AG04450 (cell line): ENCODE measurements at regions not wholly inside any gene's neighbourhood (a gene's known extent, or its start where the extent isn't known, plus 50 kb on each side); places are given as distances from the start of the nearest gene placed in this dataset.

Experiments
- CTCF ChIA-PET: fragments of 300-600, 350-600 bp; formaldehyde crosslinking; extraction: SDS; loops from one replicate; lab custom pipeline; 2022; ENCODE audit warnings: antibody characterized with exemption, inconsistent platforms; lab: Charles Lee
- POLR2A ChIA-PET: fragments of 350-600 bp; formaldehyde crosslinking; extraction: SDS; loops from one replicate; lab custom pipeline; 2021; ENCODE audit warnings: antibody characterized with exemption, inconsistent platforms; lab: Yijun Ruan, JAX
- DNase-seq: peaks from one replicate; pipeline ENCODE4 v3.0.0-alpha.2; 2011; ENCODE audit warnings: low read depth, low spot score
- H3K27ac ChIP-seq: one replicate; pipeline ENCODE4 v1.5.1; 2012; ENCODE audit warnings: low read depth, low read length, control low read depth
- H3K27me3 ChIP-seq: one replicate; pipeline ENCODE4 v1.6.0; 2012; ENCODE audit warnings: low read length; ENCODE audit not compliant: control insufficient read depth, insufficient read depth
- H3K4me3 ChIP-seq: 2 replicates; pipeline ENCODE4 v1.5.1; 2011; ENCODE audit warnings: mild to moderate bottlenecking, low read depth, low read length, control low read depth
- H3K9me3 ChIP-seq: 2 replicates; pipeline ENCODE4 v1.5.1; 2012; ENCODE audit warnings: low read length; ENCODE audit not compliant: control insufficient read depth, insufficient read depth
- TF ChIP-seq, protein P1 (sequence below): IDR thresholded peaks from 2 replicates; pipeline ENCODE4 v1.5.1; 2011; ENCODE audit warnings: low read depth, low read length, control low read depth, inconsistent platforms

DNA sequence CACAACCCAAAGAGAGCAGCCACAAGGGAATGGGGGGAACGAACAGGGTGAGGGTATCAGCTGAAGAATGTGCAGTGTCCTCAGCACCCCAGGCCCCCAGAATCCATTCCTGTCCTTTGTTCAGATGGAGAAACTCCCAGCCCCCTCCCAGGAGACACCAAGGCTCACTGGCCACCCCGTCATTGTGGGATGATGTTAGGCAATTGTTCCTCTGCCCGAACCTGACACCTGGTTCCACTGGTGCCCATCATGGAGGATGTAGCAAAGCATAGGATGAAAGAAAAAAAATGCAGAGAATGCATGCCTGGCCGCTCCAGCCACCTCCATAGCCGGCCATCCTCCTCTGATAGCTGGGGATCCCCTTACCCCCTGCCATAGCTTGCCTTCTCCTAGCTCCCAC, 197.3 kb upstream of the TWIST2 start:
- no peak overlapping the region for H3K4me3 ChIP-seq
- DNase-seq = no peak
- peaks cover 11% of the 10 kb centered on the region for H3K9me3 ChIP-seq
- no peak overlapping the region for H3K27ac ChIP-seq
- POLR2A ChIA-PET = no interaction called here
- TF ChIP-seq, protein P1, sequence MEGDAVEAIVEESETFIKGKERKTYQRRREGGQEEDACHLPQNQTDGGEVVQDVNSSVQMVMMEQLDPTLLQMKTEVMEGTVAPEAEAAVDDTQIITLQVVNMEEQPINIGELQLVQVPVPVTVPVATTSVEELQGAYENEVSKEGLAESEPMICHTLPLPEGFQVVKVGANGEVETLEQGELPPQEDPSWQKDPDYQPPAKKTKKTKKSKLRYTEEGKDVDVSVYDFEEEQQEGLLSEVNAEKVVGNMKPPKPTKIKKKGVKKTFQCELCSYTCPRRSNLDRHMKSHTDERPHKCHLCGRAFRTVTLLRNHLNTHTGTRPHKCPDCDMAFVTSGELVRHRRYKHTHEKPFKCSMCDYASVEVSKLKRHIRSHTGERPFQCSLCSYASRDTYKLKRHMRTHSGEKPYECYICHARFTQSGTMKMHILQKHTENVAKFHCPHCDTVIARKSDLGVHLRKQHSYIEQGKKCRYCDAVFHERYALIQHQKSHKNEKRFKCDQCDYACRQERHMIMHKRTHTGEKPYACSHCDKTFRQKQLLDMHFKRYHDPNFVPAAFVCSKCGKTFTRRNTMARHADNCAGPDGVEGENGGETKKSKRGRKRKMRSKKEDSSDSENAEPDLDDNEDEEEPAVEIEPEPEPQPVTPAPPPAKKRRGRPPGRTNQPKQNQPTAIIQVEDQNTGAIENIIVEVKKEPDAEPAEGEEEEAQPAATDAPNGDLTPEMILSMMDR = no peak
- peaks cover 2% of the 10 kb centered on the region for H3K27me3 ChIP-seq
- CTCF ChIA-PET = no interaction called here

DNA sequence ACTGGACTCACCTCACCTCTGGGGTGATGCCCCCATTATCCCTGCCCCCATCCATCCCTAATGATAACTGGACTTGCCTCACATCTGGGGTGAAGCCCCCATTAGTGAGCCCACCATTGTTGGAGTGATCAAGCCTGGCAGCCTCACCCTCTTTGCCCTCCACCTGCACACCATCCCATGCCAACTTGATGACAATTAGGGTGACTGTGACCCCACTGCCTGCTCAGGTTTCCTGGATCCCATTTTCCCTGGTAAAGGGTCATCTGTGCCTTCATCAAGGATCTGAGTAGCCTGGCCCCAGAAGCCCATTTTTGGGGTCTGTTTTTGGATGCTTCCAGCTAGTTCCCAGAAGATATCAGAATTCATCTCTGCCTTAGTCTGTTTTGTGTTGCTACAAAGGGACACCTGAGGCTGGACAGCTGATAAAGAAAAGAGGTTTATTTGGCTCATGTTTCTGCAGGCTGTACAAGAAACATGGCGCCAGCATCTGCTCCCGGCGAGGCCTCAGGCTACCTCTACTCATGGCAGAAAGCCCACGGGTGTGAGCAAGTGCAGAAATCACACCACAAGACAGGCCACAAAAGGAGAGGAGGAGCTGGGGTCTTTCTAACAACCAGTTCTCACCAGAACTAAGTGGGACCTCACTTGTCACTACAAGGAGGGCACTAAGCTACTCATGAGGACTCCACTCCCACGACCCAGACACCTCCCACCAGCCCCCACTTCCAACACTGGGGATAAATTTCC, 196.4 kb upstream of the TWIST2 start:
- no peak for DNase-seq
- H3K9me3 ChIP-seq = peaks cover 11% of the 10 kb centered on the region
- peaks cover 3% of the 10 kb centered on the region for H3K27me3 ChIP-seq
- ChIA-PET CTCF (no interaction called here), POLR2A (no interaction called here)
- TF ChIP-seq, protein P1 = no peak
- no peak overlapping the region for H3K27ac ChIP-seq
- H3K4me3 ChIP-seq = no peak overlapping the region

DNA sequence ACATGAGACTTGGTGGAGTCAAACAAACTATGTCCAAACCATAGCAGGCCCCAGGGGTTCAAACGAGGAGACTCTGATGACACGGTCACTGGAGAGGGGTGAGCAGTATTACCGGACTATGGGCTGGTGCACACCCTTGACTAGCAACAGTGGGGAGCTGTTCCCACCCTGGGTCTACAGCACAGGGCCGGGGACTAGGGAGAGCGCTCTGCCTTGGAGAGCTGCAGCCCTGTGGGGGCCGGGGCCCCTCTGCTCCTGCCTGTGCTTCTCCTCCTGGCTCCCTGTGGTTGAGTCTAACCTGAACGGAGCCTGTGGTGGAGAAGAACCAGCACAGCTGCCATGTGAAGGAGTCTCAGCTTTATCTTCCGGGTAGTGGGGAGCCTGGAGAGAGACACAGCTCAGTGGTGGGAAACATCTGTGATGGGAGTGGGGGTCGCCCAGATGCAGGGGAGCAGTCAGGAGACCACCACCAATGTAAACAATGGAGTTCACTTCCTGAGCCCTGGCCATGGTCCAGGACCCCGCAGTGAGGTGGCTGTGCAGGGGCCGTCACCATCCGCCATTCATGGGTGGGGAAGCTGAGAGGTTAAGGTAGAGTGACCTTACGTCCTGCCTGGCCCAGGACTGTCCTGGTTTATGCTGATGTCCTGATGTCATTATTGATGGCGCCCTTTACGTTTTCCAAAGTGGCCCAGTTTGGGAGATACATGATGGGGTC, 195.7 kb upstream of the TWIST2 start:
- TF ChIP-seq, protein P1 = no peak
- ChIA-PET POLR2A (no interaction called here), CTCF (no interaction called here)
- Histone ChIP-seq H3K27me3 (peaks cover 3% of the 10 kb centered on the region), H3K4me3 (no peak overlapping the region), H3K9me3 (peaks cover 11% of the 10 kb centered on the region), H3K27ac (no peak overlapping the region)
- no peak for DNase-seq

DNA sequence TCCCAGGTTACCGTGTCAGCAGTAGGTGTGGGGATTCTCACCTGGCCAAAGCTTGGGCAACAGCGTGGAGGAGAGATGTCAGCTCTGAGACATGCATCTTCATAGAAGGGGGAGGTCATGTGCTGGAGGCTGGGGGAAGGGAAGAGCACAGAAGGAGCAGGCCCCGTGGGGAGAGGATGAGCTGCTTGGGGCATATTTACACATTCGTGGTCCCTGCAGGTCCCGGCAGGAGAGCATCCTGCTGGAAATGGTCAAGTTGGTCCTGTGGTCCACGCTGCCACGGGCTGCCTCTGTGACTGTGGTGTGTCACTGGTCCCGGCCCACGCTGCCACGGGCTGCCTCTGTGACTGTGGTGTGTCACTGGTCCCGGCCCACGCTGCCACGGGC, 195.1 kb upstream of the TWIST2 start:
- ChIA-PET POLR2A (no interaction called here), CTCF (no interaction called here)
- Histone ChIP-seq H3K4me3 (no peak overlapping the region), H3K9me3 (peaks cover 11% of the 10 kb centered on the region), H3K27me3 (peaks cover 3% of the 10 kb centered on the region), H3K27ac (no peak overlapping the region)
- TF ChIP-seq, protein P1 = no peak
- no peak for DNase-seq

DNA sequence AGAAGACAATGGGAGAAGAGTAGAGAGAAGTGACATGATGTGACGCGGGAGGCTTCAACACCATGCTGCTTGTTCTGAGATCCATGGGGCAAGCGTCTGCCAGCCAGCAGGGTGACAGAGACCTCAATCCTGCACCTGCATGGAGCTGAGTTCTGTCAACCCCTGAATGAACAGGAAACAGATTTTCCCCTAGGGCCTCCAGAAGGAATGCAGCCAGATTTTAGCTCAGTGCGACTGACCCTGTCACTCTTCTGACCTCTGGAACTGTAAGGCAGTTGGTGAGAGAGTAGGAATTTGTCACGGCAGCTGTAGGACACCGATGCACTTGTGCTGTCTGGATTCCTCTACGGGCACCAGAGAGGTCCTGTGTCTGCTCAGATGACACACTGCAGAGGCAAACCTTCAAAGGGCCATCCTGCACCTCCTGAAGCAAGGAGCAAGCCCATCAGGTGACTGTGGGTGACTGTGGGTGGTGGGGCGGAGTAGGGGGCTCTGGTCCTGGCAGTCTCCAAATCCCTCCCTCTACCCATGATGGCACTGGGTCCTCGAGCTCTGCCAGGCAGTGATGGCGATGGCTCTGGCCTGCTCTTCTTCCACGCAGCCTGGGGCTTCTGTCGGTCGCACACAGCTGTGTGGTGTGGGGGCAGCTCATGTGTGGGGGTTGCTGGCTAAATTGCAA, 194.3 kb upstream of the TWIST2 start:
- Histone ChIP-seq H3K9me3 (peaks cover 11% of the 10 kb centered on the region), H3K27me3 (peaks cover 3% of the 10 kb centered on the region), H3K4me3 (no peak overlapping the region), H3K27ac (no peak overlapping the region)
- ChIA-PET POLR2A (no interaction called here), CTCF (no interaction called here)
- DNase-seq = no peak
- TF ChIP-seq, protein P1 = no peak
